ENCODE measurements at regions not wholly inside any gene's neighbourhood (a gene's known extent, or its start where the extent isn't known, plus 50 kb on each side); places are given as distances from the start of the nearest gene placed in this dataset.

DNA sequence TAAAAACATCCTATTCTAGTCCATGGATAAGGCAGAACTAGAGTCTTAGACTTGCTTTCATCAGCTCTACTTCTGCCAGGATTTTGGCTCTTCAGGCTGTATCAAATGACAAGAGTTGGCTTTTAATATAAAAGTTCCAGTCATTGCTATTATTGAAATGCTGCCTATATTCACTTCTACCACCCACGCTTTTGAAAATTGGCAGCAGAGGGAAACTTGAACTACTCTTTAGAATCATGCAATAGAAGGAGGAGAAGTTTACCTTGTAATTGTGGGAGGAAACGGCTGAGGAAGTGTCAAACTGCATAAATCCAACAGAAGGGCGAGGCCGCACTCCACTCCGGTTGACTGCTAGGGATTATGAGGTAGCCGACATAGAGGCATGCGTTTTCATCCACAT is 122.6 kb upstream of the BASP1 start:
- TF ChIP-seq SIN3A (IDR thresholded peaks at IDR 0.05; ENCODE audit: borderline replicate concordance, low read depth, low read length), result no peak
- TF ChIP-seq, protein P1, sequence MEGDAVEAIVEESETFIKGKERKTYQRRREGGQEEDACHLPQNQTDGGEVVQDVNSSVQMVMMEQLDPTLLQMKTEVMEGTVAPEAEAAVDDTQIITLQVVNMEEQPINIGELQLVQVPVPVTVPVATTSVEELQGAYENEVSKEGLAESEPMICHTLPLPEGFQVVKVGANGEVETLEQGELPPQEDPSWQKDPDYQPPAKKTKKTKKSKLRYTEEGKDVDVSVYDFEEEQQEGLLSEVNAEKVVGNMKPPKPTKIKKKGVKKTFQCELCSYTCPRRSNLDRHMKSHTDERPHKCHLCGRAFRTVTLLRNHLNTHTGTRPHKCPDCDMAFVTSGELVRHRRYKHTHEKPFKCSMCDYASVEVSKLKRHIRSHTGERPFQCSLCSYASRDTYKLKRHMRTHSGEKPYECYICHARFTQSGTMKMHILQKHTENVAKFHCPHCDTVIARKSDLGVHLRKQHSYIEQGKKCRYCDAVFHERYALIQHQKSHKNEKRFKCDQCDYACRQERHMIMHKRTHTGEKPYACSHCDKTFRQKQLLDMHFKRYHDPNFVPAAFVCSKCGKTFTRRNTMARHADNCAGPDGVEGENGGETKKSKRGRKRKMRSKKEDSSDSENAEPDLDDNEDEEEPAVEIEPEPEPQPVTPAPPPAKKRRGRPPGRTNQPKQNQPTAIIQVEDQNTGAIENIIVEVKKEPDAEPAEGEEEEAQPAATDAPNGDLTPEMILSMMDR (IDR thresholded peaks at IDR 0.05), result no peak
- TF ChIP-seq MXI1 (IDR thresholded peaks at IDR 0.05; ENCODE audit: low read depth, low read length), result no peak

All from SK-N-SH (cell line).